Iris pigment epithelial cell (primary cell): ENCODE measurements at regions not wholly inside any gene's neighbourhood (a gene's known extent, or its start where the extent isn't known, plus 50 kb on each side); places are given as distances from the start of the nearest gene placed in this dataset.
"Not testable (repeated sequence)": the region's sequence is repeated elsewhere in the genome, so short reads cannot be mapped to it uniquely, and the experiment has no call there.

Experiments used
- DNase-seq: peaks from one replicate; pipeline ENCODE4 v3.0.0-alpha.2; 2011; ENCODE audit warnings: low read depth

- no peak for DNase-seq
Measured at GRCh38 chr9:7739595-7739994, 60.0 kb downstream of the DMAC1 start.

GRCh38 chr9:7735311-7735710 lies 64.3 kb downstream of the DMAC1 start:
- DNase-seq, result no peak

GRCh38 chr9:7730164-7730445 lies 69.5 kb downstream of the DMAC1 start:
- DNase-seq, result no peak

GRCh38 chr9:7729371-7730163 lies 70.0 kb downstream of the DMAC1 start:
- DNase-seq, result no peak

GRCh38 chr9:7721291-7721690 lies 78.3 kb downstream of the DMAC1 start:
- no peak for DNase-seq

- not testable (repeated sequence) for DNase-seq
Measured at GRCh38 chr9:7713088-7713487, 86.5 kb downstream of the DMAC1 start.

- DNase-seq, result no peak
Measured at GRCh38 chr9:7710686-7711085, 88.9 kb downstream of the DMAC1 start.

GRCh38 chr9:7707934-7708333 lies 91.6 kb downstream of the DMAC1 start:
- DNase-seq, result no peak

- DNase-seq, result no peak
Measured at GRCh38 chr9:7704543-7704942, 95.0 kb downstream of the DMAC1 start.

- DNase-seq, result no peak
Measured at GRCh38 chr9:7691909-7692308, 107.7 kb downstream of the DMAC1 start.

- no peak for DNase-seq
Measured at GRCh38 chr9:7690014-7690413, 109.6 kb downstream of the DMAC1 start.

GRCh38 chr9:7688626-7689025 lies 111.0 kb downstream of the DMAC1 start:
- no peak for DNase-seq

GRCh38 chr9:7676609-7677156 lies 122.9 kb downstream of the DMAC1 start:
- no peak for DNase-seq

- no peak for DNase-seq
Measured at GRCh38 chr9:7671847-7672246, 127.7 kb downstream of the DMAC1 start.

GRCh38 chr9:7668541-7668940 lies 131.0 kb downstream of the DMAC1 start:
- no peak for DNase-seq

GRCh38 chr9:7665874-7666273 lies 133.7 kb downstream of the DMAC1 start:
- no peak for DNase-seq

- no peak for DNase-seq
Measured at GRCh38 chr9:7659766-7660165, 139.8 kb downstream of the DMAC1 start.

- no peak for DNase-seq
Measured at GRCh38 chr9:7656636-7657035, 142.9 kb downstream of the DMAC1 start.

GRCh38 chr9:7653262-7653661 lies 146.3 kb downstream of the DMAC1 start:
- no peak for DNase-seq

GRCh38 chr9:7640231-7640630 lies 159.3 kb downstream of the DMAC1 start:
- DNase-seq, result no peak

GRCh38 chr9:7639471-7639870 lies 160.1 kb downstream of the DMAC1 start:
- DNase-seq, result no peak

- no peak for DNase-seq
Measured at GRCh38 chr9:7636838-7637467, 162.6 kb downstream of the DMAC1 start.

GRCh38 chr9:7636309-7636708 lies 163.3 kb downstream of the DMAC1 start:
- no peak for DNase-seq

GRCh38 chr9:7626571-7627029 lies 173.0 kb downstream of the DMAC1 start:
- not testable (repeated sequence) for DNase-seq
